Liver (tissue), 3 donors: ENCODE measurements at regions not wholly inside any gene's neighbourhood (a gene's known extent, or its start where the extent isn't known, plus 50 kb on each side); places are given as distances from the start of the nearest gene placed in this dataset.
"Not testable (repeated sequence)": the region's sequence is repeated elsewhere in the genome, so short reads cannot be mapped to it uniquely, and the experiment has no call there.

Experiments used
- CTCF ChIP-seq: fragments of 150-350 bp; IDR thresholded peaks from 2 replicates; pipeline ENCODE4 v1.5.1; 2017; ENCODE audit warnings: improper control_type of control experiment, low read depth, low read length; ENCODE audit not compliant: missing input control
- EGR1 ChIP-seq, 2 donors: IDR thresholded peaks; 2 replicates each; pipeline ENCODE4 v1.6.1; 2016 to 2018; ENCODE audit warnings: antibody characterized with exemption in 2 of 2, low read depth in 2 of 2
- GABPA ChIP-seq, 2 donors: IDR thresholded peaks in 1 of 2; conservative IDR thresholded peaks in 1 of 2; 2 replicates each; pipeline ENCODE4 v1.6.1; 2016; ENCODE audit warnings: antibody characterized with exemption in 2 of 2, mild to moderate bottlenecking in 1 of 2, moderate library complexity in 1 of 2
- JUND ChIP-seq, 2 donors: IDR thresholded peaks; 2 replicates each; pipeline ENCODE4 v1.6.1; 2016; ENCODE audit warnings: antibody characterized with exemption in 2 of 2
- MAX ChIP-seq: IDR thresholded peaks from 2 replicates; pipeline ENCODE4 v1.6.1; 2016; ENCODE audit warnings: antibody characterized with exemption
- RAD21 ChIP-seq, 2 donors: IDR thresholded peaks; 2 replicates each; pipeline ENCODE4 v1.6.1; 2016; ENCODE audit warnings: antibody characterized with exemption in 2 of 2, mild to moderate bottlenecking in 2 of 2
- REST ChIP-seq: IDR thresholded peaks from 2 replicates; pipeline ENCODE4 v1.6.1; 2016; ENCODE audit warnings: antibody characterized with exemption, mild to moderate bottlenecking
- SP1 ChIP-seq: IDR thresholded peaks from 2 replicates; pipeline ENCODE4 v1.6.1; 2018; ENCODE audit warnings: antibody characterized with exemption, mild to moderate bottlenecking
- TAF1 ChIP-seq: conservative IDR thresholded peaks from 2 replicates; pipeline ENCODE4 v1.6.1; 2016; ENCODE audit warnings: antibody characterized with exemption, mild to moderate bottlenecking
- YY1 ChIP-seq: IDR thresholded peaks from 2 replicates; pipeline ENCODE4 v1.6.1; 2016; ENCODE audit warnings: antibody characterized with exemption, mild to moderate bottlenecking
- ZBTB33 ChIP-seq: IDR thresholded peaks from 2 replicates; pipeline ENCODE4 v1.6.1; 2016; ENCODE audit warnings: antibody characterized with exemption
- donor health status: healthy.
- donor health status: healthy.

GRCh38 chr6:2302482-2302881 is 57.1 kb upstream of the GMDS start:
- TF ChIP-seq GABPA (IDR thresholded peaks at IDR 0.05 in 1 of 2, conservative IDR thresholded peaks at IDR 0.05 in 1 of 2); CTCF; RAD21 (IDR thresholded peaks at IDR 0.05); REST; JUND (IDR thresholded peaks at IDR 0.05); MAX; TAF1; ZBTB33; YY1; EGR1 (IDR thresholded peaks at IDR 0.05; ENCODE audit: low read depth in 2 of 2); SP1: not testable (repeated sequence)
